HAP-1 (cell line): ENCODE measurements at regions not wholly inside any gene's neighbourhood (a gene's known extent, or its start where the extent isn't known, plus 50 kb on each side); places are given as distances from the start of the nearest gene placed in this dataset.

Source experiments
- DNase-seq, 2 experiments: peaks; one replicate each; pipeline ENCODE4 v3.0.0-alpha.2; 2016 to 2020; ENCODE audit warnings: low spot score in 2 of 2
- H3K27me3 ChIP-seq: fragments of 250-450 bp; sonication (Bioruptor Pico); 2 replicates; pipeline ENCODE4 v1.5.1; 2020; ENCODE audit warnings: low read depth, mild to moderate bottlenecking, moderate library complexity
- H3K36me3 ChIP-seq: fragments of 250-450 bp; sonication (Bioruptor Pico); replicated peaks from 2 replicates; pipeline ENCODE4 v1.5.1; 2020; ENCODE audit warnings: mild to moderate bottlenecking
- H3K4me1 ChIP-seq: fragments of 250-450 bp; sonication (Bioruptor Pico); 2 replicates; pipeline ENCODE4 v1.5.1; 2020; ENCODE audit warnings: mild to moderate bottlenecking
- H3K4me3 ChIP-seq: fragments of 250-450 bp; sonication (Bioruptor Pico); 2 replicates; pipeline ENCODE4 v1.5.1; 2020; ENCODE audit warnings: mild to moderate bottlenecking, moderate library complexity
- H3K9me3 ChIP-seq: fragments of 250-450 bp; sonication (Bioruptor Pico); 2 replicates; pipeline ENCODE4 v1.5.1; 2020; ENCODE audit warnings: mild to moderate bottlenecking, moderate library complexity
- in situ Hi-C: fragments of 300-500 bp; cut with MboI; formaldehyde crosslinking; loops from 3 replicates; pipeline ENCODE4 v1.14.3; 2020; ENCODE audit warnings: low sequenced_read_pairs, inconsistent platforms, mixed read lengths

DNA sequence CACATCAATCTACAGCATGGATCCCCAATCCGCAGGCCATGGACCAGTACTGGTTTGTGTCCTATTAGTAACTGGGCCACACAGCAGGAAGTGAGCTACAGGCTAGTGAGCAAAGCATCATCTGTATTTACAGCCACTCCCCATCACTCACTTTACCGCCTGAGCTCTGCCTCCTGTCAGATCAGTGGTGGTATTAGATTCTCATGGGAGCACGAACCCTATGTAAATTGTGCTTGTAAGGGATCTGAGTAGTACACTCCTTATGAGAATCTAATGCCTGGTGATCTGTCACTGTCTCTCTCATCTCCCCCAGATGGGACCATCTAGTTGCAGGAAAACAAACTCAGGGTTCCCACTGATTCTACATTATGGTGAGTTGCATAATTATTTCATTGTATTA lies 212.7 kb upstream of the FAM174A start:
- H3K36me3 ChIP-seq = no peaks in the 10 kb centered on the region
- H3K9me3 ChIP-seq = no peaks in the 10 kb centered on the region
- no peaks in the 10 kb centered on the region for H3K4me1 ChIP-seq
- no peaks in the 10 kb centered on the region for H3K27me3 ChIP-seq
- no peak overlapping the region for H3K4me3 ChIP-seq
- DNase-seq = no peak
- in situ Hi-C loops = no loop called here

DNA sequence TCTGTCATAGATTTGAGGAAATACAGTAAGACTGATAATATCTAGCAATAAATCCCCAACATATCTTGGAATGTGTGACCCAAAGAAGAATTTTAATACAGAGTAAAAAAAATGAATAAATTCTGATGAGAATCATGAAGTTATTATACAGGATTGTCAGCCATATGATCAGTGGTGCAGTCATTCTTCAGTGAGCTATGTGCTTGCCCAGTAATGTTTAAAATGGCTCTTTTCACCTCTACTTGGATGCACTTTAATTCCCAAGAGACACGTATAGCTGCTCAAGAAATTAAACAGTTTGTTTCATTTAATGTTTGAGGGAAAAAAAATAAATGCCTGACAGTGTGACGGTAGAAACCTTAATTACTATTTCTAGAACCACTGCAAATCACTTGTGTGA lies 215.3 kb upstream of the FAM174A start:
- Histone ChIP-seq H3K9me3 (no peaks in the 10 kb centered on the region), H3K27me3 (no peaks in the 10 kb centered on the region), H3K4me1 (no peaks in the 10 kb centered on the region), H3K4me3 (no peak overlapping the region), H3K36me3 (no peaks in the 10 kb centered on the region)
- in situ Hi-C loops = no loop called here
- no peak for DNase-seq

DNA sequence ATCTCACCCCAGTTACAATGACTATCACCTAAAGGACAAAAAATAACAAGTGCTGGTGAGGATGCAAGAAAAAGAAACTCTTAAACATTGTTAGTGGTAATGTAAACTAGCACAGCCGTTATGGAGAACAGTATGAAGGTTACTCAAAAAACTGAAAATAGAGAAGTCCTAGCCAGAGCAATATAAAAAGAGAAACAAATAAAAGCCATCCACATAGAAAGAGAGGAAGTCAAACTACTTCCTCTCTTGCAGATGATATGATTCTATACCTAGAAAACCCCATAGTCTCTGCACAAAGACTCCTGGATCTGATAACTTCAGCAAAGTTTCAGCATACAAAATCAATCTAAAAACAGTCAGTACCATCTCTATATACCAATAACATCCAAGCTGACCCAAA lies 221.5 kb upstream of the FAM174A start:
- H3K36me3 ChIP-seq = no peaks in the 10 kb centered on the region
- H3K9me3 ChIP-seq = no peaks in the 10 kb centered on the region
- no peak for DNase-seq
- H3K4me1 ChIP-seq = no peaks in the 10 kb centered on the region
- H3K27me3 ChIP-seq = no peaks in the 10 kb centered on the region
- in situ Hi-C loops = no loop called here
- H3K4me3 ChIP-seq = no peak overlapping the region

DNA sequence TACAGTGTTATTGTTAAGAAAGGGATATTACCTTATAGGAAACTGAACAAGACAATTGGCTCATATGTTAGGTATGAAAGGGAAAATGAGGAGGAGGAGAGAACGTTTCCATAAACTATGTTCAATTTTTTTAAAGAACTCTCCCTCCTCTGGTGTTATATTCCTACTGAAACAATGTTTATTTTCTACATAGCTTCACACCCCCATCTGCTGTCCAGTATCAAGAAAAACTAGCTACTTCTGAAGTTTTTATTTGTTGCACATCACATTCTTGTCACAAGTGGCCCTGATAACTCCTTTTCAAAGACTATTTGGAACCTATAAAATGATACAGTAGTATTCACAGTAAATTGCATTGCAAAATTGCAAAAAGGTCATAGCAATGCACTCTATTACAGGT lies 223.4 kb upstream of the FAM174A start:
- peak in 1 of 2 experiments; percentile 3 for DNase-seq
- Histone ChIP-seq H3K9me3 (no peaks in the 10 kb centered on the region), H3K27me3 (no peaks in the 10 kb centered on the region), H3K4me3 (no peak overlapping the region), H3K4me1 (no peaks in the 10 kb centered on the region), H3K36me3 (no peaks in the 10 kb centered on the region)
- in situ Hi-C loops = no loop called here

DNA sequence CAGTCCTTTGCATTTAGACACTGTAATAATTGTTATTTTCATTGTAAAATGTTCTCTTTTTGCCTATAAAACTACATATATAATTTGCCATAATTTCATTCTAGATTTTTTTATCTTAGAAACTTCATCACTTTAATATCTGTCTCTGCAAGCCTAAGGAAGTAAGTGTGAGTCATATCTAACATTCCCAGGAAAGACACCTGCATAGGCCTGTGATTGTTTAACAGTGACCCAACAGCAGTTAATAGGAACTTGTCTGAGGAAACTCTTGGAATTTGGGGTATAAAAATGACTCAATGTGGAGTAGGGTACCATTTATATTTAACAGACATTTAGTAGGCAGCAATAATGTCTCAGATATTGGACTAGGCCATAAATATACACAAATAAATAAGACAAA lies 229.2 kb upstream of the FAM174A start:
- no peak for DNase-seq

DNA sequence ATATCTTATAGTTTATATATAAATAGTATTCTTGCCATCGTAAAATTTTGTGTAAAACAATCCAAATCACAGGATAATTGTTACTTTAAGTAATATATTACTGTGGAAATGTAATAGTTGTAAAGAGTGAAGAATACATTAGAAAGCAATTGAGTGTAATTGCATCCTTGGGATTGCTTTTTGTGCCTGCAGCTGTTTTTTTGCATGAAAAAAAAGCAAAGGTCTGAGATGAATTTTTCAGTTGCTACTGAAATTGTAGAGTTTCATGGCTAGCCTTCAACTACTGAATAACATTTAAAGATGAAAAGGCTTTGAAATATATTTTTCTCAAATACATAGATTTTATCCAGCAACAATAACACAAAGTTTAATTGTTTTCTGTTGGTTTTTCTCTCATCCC lies 232.0 kb upstream of the FAM174A start:
- no peaks in the 10 kb centered on the region for H3K4me1 ChIP-seq

More for the DNA sequence above, 229.2 kb upstream of the FAM174A start:
- Histone ChIP-seq H3K36me3 (no peaks in the 10 kb centered on the region), H3K4me3 (no peak overlapping the region), H3K27me3 (no peaks in the 10 kb centered on the region), H3K9me3 (no peaks in the 10 kb centered on the region), H3K4me1 (no peaks in the 10 kb centered on the region)
- in situ Hi-C loops = no loop called here

DNA sequence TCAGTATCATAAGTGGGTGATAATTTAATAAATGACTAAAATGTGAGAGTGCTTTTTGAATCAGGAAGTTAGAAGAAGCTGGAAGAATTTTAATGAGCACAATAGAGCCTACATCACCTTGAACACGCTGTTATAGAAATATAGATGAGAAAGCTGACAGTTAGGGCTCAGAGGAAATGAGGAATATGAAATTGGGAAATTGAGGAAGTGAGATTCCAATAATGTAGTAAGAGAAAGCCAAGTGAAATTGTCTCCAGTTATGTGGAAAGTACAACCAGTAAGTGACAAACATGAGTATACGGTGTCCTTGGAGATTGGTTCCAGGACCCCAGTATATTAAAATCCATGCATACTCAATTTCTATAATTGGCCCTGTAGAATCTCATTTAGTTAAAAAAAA lies 235.9 kb upstream of the FAM174A start:
- no peaks in the 10 kb centered on the region for H3K36me3 ChIP-seq
- no peak overlapping the region for H3K4me3 ChIP-seq
- H3K4me1 ChIP-seq = no peaks in the 10 kb centered on the region
- no peaks in the 10 kb centered on the region for H3K9me3 ChIP-seq
- H3K27me3 ChIP-seq = no peaks in the 10 kb centered on the region
- DNase-seq = no peak
- in situ Hi-C loops = no loop called here

More for the DNA sequence above, 232.0 kb upstream of the FAM174A start:
- Histone ChIP-seq H3K36me3 (no peaks in the 10 kb centered on the region), H3K4me3 (no peak overlapping the region), H3K27me3 (no peaks in the 10 kb centered on the region), H3K9me3 (no peaks in the 10 kb centered on the region)
- in situ Hi-C loops = no loop called here
- DNase-seq = no peak

DNA sequence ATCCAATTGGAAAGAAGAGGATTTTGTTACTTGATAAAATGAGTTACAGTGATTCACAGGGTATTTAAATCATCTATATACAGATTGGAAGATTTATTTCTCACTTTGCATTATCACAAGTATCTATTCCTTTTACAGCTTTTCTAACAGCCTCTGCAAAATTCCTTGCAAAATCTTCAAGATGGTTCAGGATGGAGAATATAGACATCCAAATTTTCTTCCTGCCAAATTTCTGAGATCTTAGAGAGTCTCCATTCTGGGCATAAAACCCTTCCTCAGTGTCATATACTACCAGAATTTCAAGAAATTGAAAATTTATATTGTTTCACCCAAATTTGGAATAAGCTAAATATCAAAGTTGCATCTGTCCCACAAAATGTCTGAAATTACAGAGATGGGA lies 259.1 kb upstream of the FAM174A start:
- Histone ChIP-seq H3K27me3 (no peaks in the 10 kb centered on the region; the same call in 1 of the 2 replicates), H3K4me1 (no peaks in the 10 kb centered on the region), H3K4me3 (no peak overlapping the region), H3K9me3 (no peaks in the 10 kb centered on the region), H3K36me3 (no peaks in the 10 kb centered on the region)
- no peak for DNase-seq
- in situ Hi-C loops = no loop called here

DNA sequence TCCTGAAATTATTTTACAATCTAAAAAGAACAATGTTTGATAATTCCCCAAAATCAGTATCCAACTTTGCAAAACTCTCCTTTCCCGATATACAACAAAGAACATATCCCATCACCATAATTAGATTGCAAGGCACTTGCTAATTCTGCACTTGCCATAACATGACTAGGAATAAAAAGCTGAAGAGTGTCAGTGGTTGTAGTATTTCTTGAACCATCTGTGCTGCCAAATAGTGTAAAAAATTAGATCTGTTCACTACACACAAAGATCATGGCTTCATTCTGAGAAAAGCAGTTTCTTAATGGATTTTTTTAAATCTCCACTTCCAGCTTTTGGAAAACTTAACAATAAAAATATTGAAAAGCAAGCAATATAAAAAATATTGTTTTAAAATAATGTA lies 259.5 kb upstream of the FAM174A start:
- DNase-seq = no peak
- Histone ChIP-seq H3K36me3 (no peaks in the 10 kb centered on the region), H3K4me3 (no peak overlapping the region), H3K27me3 (no peaks in the 10 kb centered on the region; the same call in 1 of the 2 replicates), H3K4me1 (no peaks in the 10 kb centered on the region), H3K9me3 (no peaks in the 10 kb centered on the region)
- in situ Hi-C loops = no loop called here

DNA sequence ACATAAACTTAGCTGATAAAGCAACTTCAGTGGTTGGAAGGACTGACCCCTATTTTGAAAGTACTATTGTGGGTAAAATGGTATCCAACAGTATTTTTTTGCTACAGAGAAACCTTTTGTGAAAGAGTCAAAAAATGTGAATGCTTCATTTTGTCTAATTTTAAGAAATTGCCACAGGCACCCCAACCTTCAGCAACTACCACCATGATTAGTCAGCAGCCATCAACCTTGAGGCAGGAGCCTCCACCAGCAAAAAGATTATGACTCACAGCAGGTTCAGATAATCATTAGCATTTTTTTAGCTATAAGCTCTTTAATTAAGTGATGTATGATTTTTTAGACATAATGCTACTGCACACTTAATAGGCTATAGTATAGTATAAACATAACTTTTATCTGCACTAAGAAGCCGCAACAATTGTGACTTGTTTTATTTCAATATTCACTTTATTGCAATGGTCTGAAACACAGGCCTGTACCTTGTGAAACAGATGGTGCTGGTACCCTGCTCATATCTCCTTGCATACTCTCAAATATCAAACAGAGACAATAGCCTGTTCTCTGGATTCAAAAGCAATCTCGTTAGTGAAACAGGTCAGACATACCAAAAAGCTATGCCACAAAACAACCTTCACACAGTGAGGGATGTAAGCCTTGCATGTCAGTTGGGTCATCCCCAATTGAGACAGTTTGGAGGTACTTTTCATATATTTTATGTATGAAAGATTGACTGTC lies 261.2 kb upstream of the FAM174A start:
- no peaks in the 10 kb centered on the region for H3K36me3 ChIP-seq
- in situ Hi-C loops = no loop called here
- no peaks in the 10 kb centered on the region for H3K4me1 ChIP-seq
- DNase-seq = no peak
- no peaks in the 10 kb centered on the region for H3K9me3 ChIP-seq
- no peaks in the 10 kb centered on the region; the same call in 1 of the 2 replicates for H3K27me3 ChIP-seq
- no peak overlapping the region for H3K4me3 ChIP-seq

DNA sequence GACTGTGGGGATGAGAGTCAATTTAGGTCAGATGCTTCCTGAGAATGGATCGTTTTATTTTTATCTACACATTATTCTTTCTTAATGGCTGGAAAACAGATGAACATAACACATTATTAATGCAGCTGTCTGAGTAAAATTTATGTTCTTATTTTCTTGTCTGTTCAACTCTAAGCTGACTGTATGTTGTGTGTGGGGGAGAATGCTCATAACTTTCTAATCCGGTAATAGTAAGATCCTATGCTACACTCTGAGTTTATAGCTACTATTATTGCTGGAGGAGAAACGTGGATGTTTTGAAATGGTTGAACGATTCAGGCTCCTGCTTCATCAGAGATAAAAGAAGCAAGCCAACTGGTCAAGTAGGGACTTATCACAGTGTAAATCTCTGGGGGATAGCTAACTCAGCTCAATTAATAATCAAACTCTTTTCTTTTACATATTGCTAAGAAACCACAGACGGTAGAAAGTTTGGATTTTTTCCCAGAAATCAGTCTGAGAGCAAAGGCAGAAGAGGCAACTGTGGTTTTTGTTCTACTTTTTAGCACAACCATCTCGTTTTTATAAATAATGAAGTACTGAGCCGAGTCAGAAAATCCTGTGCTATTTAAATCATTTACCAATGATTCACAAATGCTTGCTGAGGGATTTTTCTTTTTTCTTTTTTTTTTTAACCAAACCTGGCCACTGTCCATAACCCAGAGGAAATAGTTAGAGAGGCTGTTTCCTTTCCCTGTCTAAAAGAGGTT lies 265.0 kb upstream of the FAM174A start:
- Histone ChIP-seq H3K4me1 (no peaks in the 10 kb centered on the region), H3K27me3 (no peaks in the 10 kb centered on the region), H3K4me3 (no peak overlapping the region), H3K9me3 (no peaks in the 10 kb centered on the region), H3K36me3 (no peaks in the 10 kb centered on the region)
- DNase-seq = no peak
- in situ Hi-C loops = no loop called here

DNA sequence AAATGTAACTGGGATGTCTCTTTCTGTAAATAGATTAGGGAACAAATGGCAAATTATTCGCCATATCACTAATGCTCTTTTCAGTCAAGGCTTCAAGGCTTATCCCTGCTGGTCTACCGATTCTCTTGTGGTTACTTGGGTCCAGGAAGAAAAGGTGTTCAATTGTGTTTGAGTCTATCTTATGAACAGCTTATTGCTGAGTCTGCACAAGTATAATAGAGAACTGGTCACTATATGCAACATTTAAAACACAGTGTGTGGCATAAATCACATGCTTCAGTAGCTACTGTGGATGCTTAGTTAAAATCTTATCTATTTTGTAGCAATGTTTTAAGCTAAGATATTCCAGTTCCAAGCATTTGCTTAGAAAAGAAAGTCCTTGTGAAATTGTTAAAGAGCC lies 274.2 kb upstream of the FAM174A start:
- Histone ChIP-seq H3K4me3 (no peak overlapping the region), H3K27me3 (no peaks in the 10 kb centered on the region), H3K4me1 (no peaks in the 10 kb centered on the region), H3K36me3 (no peaks in the 10 kb centered on the region), H3K9me3 (no peaks in the 10 kb centered on the region)
- DNase-seq = no peak
- in situ Hi-C loops = no loop called here

DNA sequence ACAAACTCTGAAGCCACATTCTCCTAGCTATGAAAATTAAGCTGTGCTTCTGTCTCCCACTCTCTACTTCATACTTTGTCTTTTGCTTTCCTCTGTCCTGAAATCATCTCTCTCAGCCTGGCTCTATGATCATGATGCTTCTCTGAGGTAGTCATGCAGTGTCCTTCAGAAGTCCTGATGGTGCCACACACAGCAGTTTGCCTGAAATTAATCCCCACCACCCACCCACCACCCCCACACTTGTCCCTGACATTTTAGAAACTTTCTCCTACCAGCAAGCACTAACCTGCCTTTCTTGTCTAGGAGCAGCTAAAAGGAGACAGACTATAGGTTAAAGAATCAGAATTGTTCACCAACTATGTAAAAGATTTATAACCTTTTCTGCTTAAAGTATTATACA lies 282.2 kb upstream of the FAM174A start:
- peaks cover 14% of the 10 kb centered on the region for H3K4me1 ChIP-seq
- no peaks in the 10 kb centered on the region for H3K27me3 ChIP-seq
- H3K4me3 ChIP-seq = no peak overlapping the region
- no peaks in the 10 kb centered on the region for H3K36me3 ChIP-seq
- H3K9me3 ChIP-seq = no peaks in the 10 kb centered on the region
- in situ Hi-C loops = no loop called here
- DNase-seq = no peak

DNA sequence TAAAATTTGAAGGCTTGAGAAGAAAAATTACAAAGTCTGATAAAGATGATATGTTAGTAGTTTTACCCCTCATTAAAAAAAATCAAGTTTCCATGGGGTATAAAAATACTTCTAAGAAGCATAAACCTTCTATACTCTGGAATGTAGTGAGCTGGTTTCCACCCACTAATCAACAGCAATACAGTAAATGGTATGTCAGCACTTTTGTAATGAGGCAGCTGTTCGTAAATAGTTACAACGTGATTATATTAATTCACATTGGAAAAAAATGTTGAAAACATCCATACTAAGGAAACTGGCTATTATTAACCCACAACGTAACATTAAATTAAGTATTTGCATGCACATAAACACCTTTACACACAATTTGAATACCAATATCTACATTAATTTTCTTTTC lies 283.1 kb upstream of the FAM174A start:
- H3K4me3 ChIP-seq = no peak overlapping the region
- in situ Hi-C loops = no loop called here
- peaks cover 14% of the 10 kb centered on the region for H3K4me1 ChIP-seq
- H3K9me3 ChIP-seq = no peaks in the 10 kb centered on the region
- no peak for DNase-seq
- no peaks in the 10 kb centered on the region for H3K27me3 ChIP-seq
- H3K36me3 ChIP-seq = no peaks in the 10 kb centered on the region
